ENCODE measurements at regions not wholly inside any gene's neighbourhood (a gene's known extent, or its start where the extent isn't known, plus 50 kb on each side); places are given as distances from the start of the nearest gene placed in this dataset.

GRCh38 chr5:18828351-18828750 lies 1159.6 kb downstream of the CDH18 start:
- Histone ChIP-seq H3K4me3 (no peak overlapping the region), H3K9me3 (ENCODE audit: low read depth) (no peaks in the 10 kb centered on the region), H3K27me3 (no peaks in the 10 kb centered on the region), H3K36me3 (no peaks in the 10 kb centered on the region), H3K27ac (no peak overlapping the region), H3K4me1 (ENCODE audit: low read depth) (no peaks in the 10 kb centered on the region)
- no peak for TF ChIP-seq CTCF (IDR thresholded peaks at IDR 0.05; ENCODE audit: low read depth, low read length)
- DNase-seq (ENCODE audit: low read depth in 1 of 2, low spot score in 1 of 2) = no peak

GRCh38 chr5:18829539-18829938 lies 1158.5 kb downstream of the CDH18 start:
- H3K4me3 ChIP-seq = no peak overlapping the region
- DNase-seq (ENCODE audit: low read depth in 1 of 2, low spot score in 1 of 2) = no peak
- no peak overlapping the region for H3K27ac ChIP-seq
- no peaks in the 10 kb centered on the region for H3K36me3 ChIP-seq
- H3K27me3 ChIP-seq = no peaks in the 10 kb centered on the region
- TF ChIP-seq CTCF (IDR thresholded peaks at IDR 0.05; ENCODE audit: low read depth, low read length) = no peak
- no peaks in the 10 kb centered on the region for H3K9me3 ChIP-seq (ENCODE audit: low read depth)
- H3K4me1 ChIP-seq (ENCODE audit: low read depth) = no peaks in the 10 kb centered on the region

- Histone ChIP-seq H3K4me3 (no peak overlapping the region), H3K9me3 (ENCODE audit: low read depth) (no peaks in the 10 kb centered on the region), H3K27me3 (no peaks in the 10 kb centered on the region), H3K4me1 (ENCODE audit: low read depth) (no peaks in the 10 kb centered on the region), H3K36me3 (no peaks in the 10 kb centered on the region), H3K27ac (no peak overlapping the region)
- no peak for TF ChIP-seq CTCF (IDR thresholded peaks at IDR 0.05; ENCODE audit: low read depth, low read length)
- no peak for DNase-seq (ENCODE audit: low read depth in 1 of 2, low spot score in 1 of 2)
Observed at GRCh38 chr5:18850216-18850615, 1137.8 kb downstream of the CDH18 start.

- H3K27me3 ChIP-seq = no peaks in the 10 kb centered on the region
- no peak for TF ChIP-seq CTCF (IDR thresholded peaks at IDR 0.05; ENCODE audit: low read depth, low read length)
- DNase-seq (ENCODE audit: low read depth in 1 of 2, low spot score in 1 of 2) = no peak
- no peaks in the 10 kb centered on the region for H3K36me3 ChIP-seq
- H3K4me3 ChIP-seq = no peak overlapping the region
- H3K9me3 ChIP-seq (ENCODE audit: low read depth) = no peaks in the 10 kb centered on the region
- no peaks in the 10 kb centered on the region for H3K4me1 ChIP-seq (ENCODE audit: low read depth)
- no peak overlapping the region for H3K27ac ChIP-seq
Observed at GRCh38 chr5:18872978-18873377, 1115.0 kb downstream of the CDH18 start.

GRCh38 chr5:18876565-18876964 lies 1111.4 kb downstream of the CDH18 start:
- TF ChIP-seq CTCF (IDR thresholded peaks at IDR 0.05; ENCODE audit: low read depth, low read length) = no peak
- H3K4me3 ChIP-seq = no peak overlapping the region
- no peaks in the 10 kb centered on the region for H3K4me1 ChIP-seq (ENCODE audit: low read depth)
- H3K9me3 ChIP-seq (ENCODE audit: low read depth) = no peaks in the 10 kb centered on the region
- H3K27me3 ChIP-seq = no peaks in the 10 kb centered on the region
- DNase-seq (ENCODE audit: low read depth in 1 of 2, low spot score in 1 of 2) = no peak
- H3K36me3 ChIP-seq = no peaks in the 10 kb centered on the region
- H3K27ac ChIP-seq = no peak overlapping the region

- TF ChIP-seq CTCF (IDR thresholded peaks at IDR 0.05; ENCODE audit: low read depth, low read length) = no peak
- no peaks in the 10 kb centered on the region for H3K4me1 ChIP-seq (ENCODE audit: low read depth)
- H3K36me3 ChIP-seq = no peaks in the 10 kb centered on the region
- no peaks in the 10 kb centered on the region for H3K9me3 ChIP-seq (ENCODE audit: low read depth)
- no peak for DNase-seq (ENCODE audit: low read depth in 1 of 2, low spot score in 1 of 2)
- H3K27ac ChIP-seq = no peak overlapping the region
- H3K27me3 ChIP-seq = no peaks in the 10 kb centered on the region
- no peak overlapping the region for H3K4me3 ChIP-seq
Observed at GRCh38 chr5:18881615-18882014, 1106.4 kb downstream of the CDH18 start.

Data from cardiac muscle cell (in vitro differentiated cells and primary cell).